Neural cell (in vitro differentiated cells): ENCODE measurements at regions not wholly inside any gene's neighbourhood (a gene's known extent, or its start where the extent isn't known, plus 50 kb on each side); places are given as distances from the start of the nearest gene placed in this dataset.

Source experiments
- H2AFZ ChIP-seq: fragments of 200-600, 300-800 bp; sonication (generic), shearing (Covaris generic); 2 replicates; pipeline ENCODE4 v1.6.0; 2014; ENCODE audit warnings: low read depth, mild to moderate bottlenecking, antibody characterized with exemption, low read length, moderate library complexity
- H3F3A ChIP-seq: fragments of 200-600 bp; shearing (Covaris generic); 2 replicates; pipeline ENCODE4 v1.6.1; 2016; ENCODE audit warnings: mild to moderate bottlenecking, moderate library complexity, mixed read lengths, antibody characterized with exemption, low read length; ENCODE audit not compliant: insufficient read depth, poor library complexity, severe bottlenecking
- H3K27ac ChIP-seq: fragments of 200-600, 300-800 bp; sonication (generic), shearing (Covaris generic); 2 replicates; pipeline ENCODE4 v1.5.1; 2014; ENCODE audit warnings: mild to moderate bottlenecking, low read length, moderate library complexity
- H3K27me3 ChIP-seq: fragments of 300-800, 200-600 bp; sonication (generic), shearing (Covaris generic); 2 replicates; pipeline ENCODE4 v1.6.0; 2014; ENCODE audit warnings: mild to moderate bottlenecking, low read depth, low read length, moderate library complexity; ENCODE audit not compliant: insufficient read depth
- H3K36me3 ChIP-seq: fragments of 300-800, 200-600 bp; sonication (generic), shearing (Covaris generic); 2 replicates; pipeline ENCODE4 v1.5.1; 2014; ENCODE audit warnings: mild to moderate bottlenecking, antibody characterized with exemption, low read length, moderate library complexity; ENCODE audit not compliant: insufficient read depth
- H3K4me2 ChIP-seq: fragments of 300-800, 200-600 bp; sonication (generic), shearing (Covaris generic); 2 replicates; pipeline ENCODE4 v1.6.0; 2014; ENCODE audit warnings: mild to moderate bottlenecking, low read length
- H3K4me3 ChIP-seq: fragments of 300-800, 200-600 bp; sonication (generic), shearing (Covaris generic); 2 replicates; pipeline ENCODE4 v1.5.1; 2014; ENCODE audit warnings: mild to moderate bottlenecking, low read length, moderate library complexity
- H3K79me2 ChIP-seq: fragments of 200-600 bp; shearing (Covaris generic); replicated peaks from 2 replicates; pipeline ENCODE4 v1.6.0; 2014; ENCODE audit warnings: mild to moderate bottlenecking, low read length, moderate library complexity; ENCODE audit not compliant: insufficient read depth
- H3K9ac ChIP-seq: fragments of 300-800, 200-600 bp; sonication (generic), shearing (Covaris generic); 2 replicates; pipeline ENCODE4 v1.6.1; 2016; ENCODE audit warnings: mild to moderate bottlenecking, low read length, mixed read lengths
- H3K9me2 ChIP-seq: fragments of 200-600 bp; shearing (Covaris generic); 2 replicates; pipeline ENCODE4 v1.6.1; 2016; ENCODE audit warnings: mild to moderate bottlenecking, low read length, mixed read lengths; ENCODE audit not compliant: insufficient read depth
- H3K9me3 ChIP-seq: fragments of 200-600, 300-800 bp; sonication (generic), shearing (Covaris generic); 2 replicates; pipeline ENCODE4 v1.6.1; 2016; ENCODE audit warnings: mild to moderate bottlenecking, mixed run types, low read length, moderate library complexity, mixed read lengths
- H4K20me1 ChIP-seq: fragments of 200-600 bp; shearing (Covaris generic); 2 replicates; pipeline ENCODE4 v1.6.1; 2016; ENCODE audit warnings: mild to moderate bottlenecking, mixed run types; ENCODE audit not compliant: insufficient read depth
- EP300 ChIP-seq: fragments of 450-650 bp; conservative IDR thresholded peaks from 2 replicates; pipeline ENCODE4 v1.6.1; 2014; ENCODE audit warnings: antibody characterized with exemption, mild to moderate bottlenecking, moderate library complexity; ENCODE audit not compliant: poor library complexity, severe bottlenecking
- EZH2 ChIP-seq: fragments of 200-600, 300-800 bp; shearing (Covaris generic), sonication (generic); IDR thresholded peaks from 2 replicates; pipeline ENCODE4 v1.6.1; 2014; ENCODE audit warnings: antibody characterized with exemption, low read length, borderline replicate concordance, mild to moderate bottlenecking; ENCODE audit not compliant: insufficient read depth, poor library complexity, severe bottlenecking
- MXI1 ChIP-seq: fragments of 450-650 bp; conservative IDR thresholded peaks from 2 replicates; pipeline ENCODE4 v1.6.1; 2014; ENCODE audit warnings: antibody characterized with exemption, mild to moderate bottlenecking; ENCODE audit not compliant: poor library complexity, severe bottlenecking
- POLR2AphosphoS5 ChIP-seq: IDR thresholded peaks from 2 replicates; pipeline ENCODE4 v1.6.1; 2012
- RAD21 ChIP-seq: fragments of 450-650 bp; conservative IDR thresholded peaks from 2 replicates; pipeline ENCODE4 v1.6.1; 2014; ENCODE audit warnings: antibody characterized with exemption, mild to moderate bottlenecking, moderate library complexity
- REST ChIP-seq: IDR thresholded peaks from 2 replicates; pipeline ENCODE4 v1.6.1; 2012; ENCODE audit warnings: borderline replicate concordance
- SMC3 ChIP-seq: fragments of 450-650 bp; conservative IDR thresholded peaks from 2 replicates; pipeline ENCODE4 v1.6.1; 2014; ENCODE audit warnings: antibody characterized with exemption, mild to moderate bottlenecking, moderate library complexity; ENCODE audit not compliant: poor library complexity
- TAF1 ChIP-seq: IDR thresholded peaks from 2 replicates; pipeline ENCODE4 v1.6.1; 2012; ENCODE audit warnings: low read depth
- TF ChIP-seq, protein P1 (sequence below): fragments of 450-650 bp; IDR thresholded peaks from 2 replicates; pipeline ENCODE4 v1.5.1; 2014; ENCODE audit warnings: antibody characterized with exemption, mild to moderate bottlenecking, moderate library complexity; ENCODE audit not compliant: poor library complexity, severe bottlenecking

- peak overlapping the region; percentile 4 for H3K4me3 ChIP-seq
- no peak overlapping the region for H3K4me2 ChIP-seq
Observed at GRCh38 chr17:71032746-71033273, 863.5 kb downstream of the KCNJ2 start.

DNA sequence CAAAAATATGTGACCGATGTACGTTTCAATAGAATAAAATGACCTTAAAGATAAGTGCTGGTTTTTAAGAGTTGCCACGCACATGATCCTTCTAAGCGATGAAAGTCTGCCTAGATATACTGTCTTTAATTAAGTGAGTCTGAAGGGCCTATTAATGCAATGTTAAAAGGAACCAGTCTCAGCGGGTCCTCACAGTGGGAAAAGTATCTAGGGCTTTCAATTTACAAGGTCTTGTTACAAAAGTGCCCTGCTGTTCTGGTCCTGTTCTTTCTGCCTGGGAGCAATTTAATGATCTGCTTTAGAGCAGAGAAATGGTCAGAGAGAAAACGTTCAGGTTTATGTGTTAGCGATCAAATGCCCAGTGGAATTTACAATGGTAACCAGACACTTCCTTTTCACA lies 864.0 kb downstream of the KCNJ2 start:
- no peaks in the 10 kb centered on the region for H3K9me2 ChIP-seq
- H4K20me1 ChIP-seq = no peaks in the 10 kb centered on the region
- H3K4me2 ChIP-seq = no peak overlapping the region
- no peaks in the 10 kb centered on the region for H3K9me3 ChIP-seq
- H3K27ac ChIP-seq = peak overlapping the region; percentile 17
- H3K27me3 ChIP-seq = no peaks in the 10 kb centered on the region
- peaks cover 4% of the 10 kb centered on the region for H3F3A ChIP-seq
- H2AFZ ChIP-seq = no peak overlapping the region
- peak overlapping the region; percentile 4 for H3K4me3 ChIP-seq
- no peaks in the 10 kb centered on the region for H3K36me3 ChIP-seq
- H3K79me2 ChIP-seq = no peaks in the 10 kb centered on the region
- no peak overlapping the region for H3K9ac ChIP-seq
- peak; percentile 59 for TF ChIP-seq POLR2AphosphoS5
- TF ChIP-seq, protein P1, sequence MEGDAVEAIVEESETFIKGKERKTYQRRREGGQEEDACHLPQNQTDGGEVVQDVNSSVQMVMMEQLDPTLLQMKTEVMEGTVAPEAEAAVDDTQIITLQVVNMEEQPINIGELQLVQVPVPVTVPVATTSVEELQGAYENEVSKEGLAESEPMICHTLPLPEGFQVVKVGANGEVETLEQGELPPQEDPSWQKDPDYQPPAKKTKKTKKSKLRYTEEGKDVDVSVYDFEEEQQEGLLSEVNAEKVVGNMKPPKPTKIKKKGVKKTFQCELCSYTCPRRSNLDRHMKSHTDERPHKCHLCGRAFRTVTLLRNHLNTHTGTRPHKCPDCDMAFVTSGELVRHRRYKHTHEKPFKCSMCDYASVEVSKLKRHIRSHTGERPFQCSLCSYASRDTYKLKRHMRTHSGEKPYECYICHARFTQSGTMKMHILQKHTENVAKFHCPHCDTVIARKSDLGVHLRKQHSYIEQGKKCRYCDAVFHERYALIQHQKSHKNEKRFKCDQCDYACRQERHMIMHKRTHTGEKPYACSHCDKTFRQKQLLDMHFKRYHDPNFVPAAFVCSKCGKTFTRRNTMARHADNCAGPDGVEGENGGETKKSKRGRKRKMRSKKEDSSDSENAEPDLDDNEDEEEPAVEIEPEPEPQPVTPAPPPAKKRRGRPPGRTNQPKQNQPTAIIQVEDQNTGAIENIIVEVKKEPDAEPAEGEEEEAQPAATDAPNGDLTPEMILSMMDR = no peak
- no peak for TF ChIP-seq EZH2
- no peak for TF ChIP-seq TAF1
- TF ChIP-seq SMC3 = no peak
- no peak for TF ChIP-seq MXI1
- TF ChIP-seq RAD21 = no peak
- no peak for TF ChIP-seq REST
- TF ChIP-seq EP300 = peak; percentile 17

More at GRCh38 chr17:71032746-71033273, 863.5 kb downstream of the KCNJ2 start:
- Histone ChIP-seq H3F3A (peaks cover 4% of the 10 kb centered on the region), H3K9ac (no peak overlapping the region), H3K9me2 (no peaks in the 10 kb centered on the region), H3K27me3 (no peaks in the 10 kb centered on the region), H3K79me2 (no peaks in the 10 kb centered on the region), H2AFZ (no peak overlapping the region), H3K9me3 (no peaks in the 10 kb centered on the region), H3K36me3 (no peaks in the 10 kb centered on the region), H3K27ac (peak overlapping the region; percentile 17), H4K20me1 (no peaks in the 10 kb centered on the region)
- TF ChIP-seq EP300 = no peak
- TF ChIP-seq POLR2AphosphoS5 = peak; percentile 51
- TF ChIP-seq MXI1 = no peak
- TF ChIP-seq, protein P1 = no peak
- peak; percentile 19 for TF ChIP-seq REST
